Ovary (tissue), 3 donors: ENCODE measurements at regions not wholly inside any gene's neighbourhood (a gene's known extent, or its start where the extent isn't known, plus 50 kb on each side); places are given as distances from the start of the nearest gene placed in this dataset.

ENCODE experiments used
- EP300 ChIP-seq: sonication (generic); formaldehyde crosslinking; IDR thresholded peaks from one replicate; pipeline ENCODE4 v1.6.1; 2017; ENCODE audit warnings: antibody characterized with exemption
- POLR2A ChIP-seq: fragments of 450-650 bp; IDR thresholded peaks from one replicate; pipeline ENCODE4 v1.6.1; 2017; ENCODE audit warnings: antibody characterized with exemption, mild to moderate bottlenecking, moderate library complexity
- TF ChIP-seq, protein P1 (sequence below), 3 donors: fragments of 450-650 bp in 2 of 3; fragments of 200-600 bp in 1 of 3; IDR thresholded peaks; one replicate each; pipeline versions ENCODE4 v1.5.1 to v1.8.0; 2016 to 2022; ENCODE audit warnings: antibody characterized with exemption in 3 of 3, mild to moderate bottlenecking in 1 of 3
- donor health status: DM: no; HTN: no; CAD: no.

DNA sequence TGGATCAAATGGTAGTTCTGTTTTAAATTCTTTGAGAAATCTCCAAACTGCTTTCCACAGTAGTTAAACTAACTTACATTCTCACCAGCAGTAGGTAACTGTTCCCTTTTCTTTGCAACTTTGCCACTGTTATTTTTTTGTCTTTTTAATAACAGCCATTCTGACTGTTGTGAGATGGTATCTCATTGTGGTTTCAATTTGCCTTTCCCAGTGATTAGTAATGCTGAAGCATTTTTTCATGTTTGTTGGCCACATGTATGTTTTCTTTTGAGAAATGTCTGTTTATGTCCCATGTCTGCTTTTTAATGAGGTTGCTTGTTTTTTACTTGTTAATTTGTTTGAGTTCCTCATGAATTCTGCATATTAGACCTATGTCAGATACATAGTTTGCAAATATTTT is 198.8 kb downstream of the RAB28 start:
- TF ChIP-seq POLR2A (no peak), EP300 (no peak)
- TF ChIP-seq, protein P1, sequence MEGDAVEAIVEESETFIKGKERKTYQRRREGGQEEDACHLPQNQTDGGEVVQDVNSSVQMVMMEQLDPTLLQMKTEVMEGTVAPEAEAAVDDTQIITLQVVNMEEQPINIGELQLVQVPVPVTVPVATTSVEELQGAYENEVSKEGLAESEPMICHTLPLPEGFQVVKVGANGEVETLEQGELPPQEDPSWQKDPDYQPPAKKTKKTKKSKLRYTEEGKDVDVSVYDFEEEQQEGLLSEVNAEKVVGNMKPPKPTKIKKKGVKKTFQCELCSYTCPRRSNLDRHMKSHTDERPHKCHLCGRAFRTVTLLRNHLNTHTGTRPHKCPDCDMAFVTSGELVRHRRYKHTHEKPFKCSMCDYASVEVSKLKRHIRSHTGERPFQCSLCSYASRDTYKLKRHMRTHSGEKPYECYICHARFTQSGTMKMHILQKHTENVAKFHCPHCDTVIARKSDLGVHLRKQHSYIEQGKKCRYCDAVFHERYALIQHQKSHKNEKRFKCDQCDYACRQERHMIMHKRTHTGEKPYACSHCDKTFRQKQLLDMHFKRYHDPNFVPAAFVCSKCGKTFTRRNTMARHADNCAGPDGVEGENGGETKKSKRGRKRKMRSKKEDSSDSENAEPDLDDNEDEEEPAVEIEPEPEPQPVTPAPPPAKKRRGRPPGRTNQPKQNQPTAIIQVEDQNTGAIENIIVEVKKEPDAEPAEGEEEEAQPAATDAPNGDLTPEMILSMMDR (IDR thresholded peaks at IDR 0.05) = no peak
